Gastrocnemius medialis (tissue), 4 donors: ENCODE measurements at regions not wholly inside any gene's neighbourhood (a gene's known extent, or its start where the extent isn't known, plus 50 kb on each side); places are given as distances from the start of the nearest gene placed in this dataset.

ENCODE experiments used
- ATAC-seq, 2 donors: fragments of 150-250 bp; one replicate each; pipeline ENCODE4 v1.9.1; 2016
- DNase-seq, 2 donors: peaks; one replicate each; pipeline ENCODE4 v3.0.0-alpha.2; 2019
- H3K27ac ChIP-seq, 4 donors: fragments of 200-600 bp; sonication (generic); 1 replicate in 1 of 4; 2 replicates in 3 of 4; pipeline ENCODE4 v1.5.1; 2016 to 2018; ENCODE audit warnings: mild to moderate bottlenecking in 2 of 4, moderate library complexity in 1 of 4
- H3K27me3 ChIP-seq, 3 donors: fragments of 200-600 bp; sonication (generic) in 2 of 3; 1 replicate in 1 of 3; 2 replicates in 2 of 3; pipeline versions ENCODE4 v1.5.1 to v1.6.0; 2016 to 2019; ENCODE audit warnings: mild to moderate bottlenecking in 1 of 3, moderate library complexity in 1 of 3
- H3K36me3 ChIP-seq, 2 donors: fragments of 200-600 bp; sonication (generic) in 1 of 2; one replicate each; pipeline ENCODE4 v1.5.1; 2017 to 2018
- H3K4me1 ChIP-seq, 2 donors: fragments of 200-600 bp; sonication (generic) in 1 of 2; one replicate each; pipeline ENCODE4 v1.5.1; 2016 to 2017; ENCODE audit warnings: mild to moderate bottlenecking in 2 of 2
- H3K4me3 ChIP-seq, 4 donors: fragments of 200-600 bp; sonication (generic) in 3 of 4; 1 replicate in 1 of 4; 2 replicates in 3 of 4; pipeline ENCODE4 v1.5.1; 2016 to 2019; ENCODE audit warnings: mild to moderate bottlenecking in 2 of 4
- H3K9me3 ChIP-seq, 3 donors: fragments of 200-600 bp; sonication (generic) in 2 of 3; 1 replicate in 1 of 3; 2 replicates in 2 of 3; pipeline ENCODE4 v1.5.1; 2016 to 2019
- CTCF ChIP-seq, 5 experiments: fragments of 450-650 bp in 3 of 5; fragments of 200-600 bp in 2 of 5; sonication (generic) in 2 of 5; IDR thresholded peaks in 4 of 5; conservative IDR thresholded peaks in 1 of 5; 1 replicate in 4 of 5; 2 replicates in 1 of 5; pipeline ENCODE4 v1.5.1; 2016 to 2019; ENCODE audit warnings: antibody characterized with exemption in 5 of 5, mild to moderate bottlenecking in 3 of 5, moderate library complexity in 3 of 5
- POLR2A ChIP-seq, 2 donors: fragments of 450-650 bp; IDR thresholded peaks; one replicate each; pipeline ENCODE4 v1.6.1; 2017; ENCODE audit warnings: antibody characterized with exemption in 2 of 2, mild to moderate bottlenecking in 2 of 2, moderate library complexity in 2 of 2
- in situ Hi-C, 4 donors: fragments of 200-750 bp; cut with MboI; loops; one replicate each; pipeline versions ENCODE4 v1.15.0 to v1.8.0; 2017; ENCODE audit warnings: low sequenced_read_pairs in 4 of 4
- intact Hi-C: fragments of 100-400 bp; cut with DNase I; formaldehyde crosslinking; loops from one replicate; pipeline ENCODE4 v1.15.1; 2023; ENCODE audit warnings: low total_unique reads

- no peak overlapping the region for H3K27ac ChIP-seq
- H3K4me3 ChIP-seq = no peak overlapping the region
- H3K9me3 ChIP-seq = no peaks in the 10 kb centered on the region
- intact Hi-C loops = no loop called here
- H3K36me3 ChIP-seq = no peaks in the 10 kb centered on the region
- DNase-seq = no peak
- ATAC-seq = no peak
- no peaks in the 10 kb centered on the region for H3K4me1 ChIP-seq
- no peaks in the 10 kb centered on the region for H3K27me3 ChIP-seq
- TF ChIP-seq POLR2A (IDR thresholded peaks at IDR 0.05) (no peak), CTCF (IDR thresholded peaks at IDR 0.05 in 4 of 5, conservative IDR thresholded peaks at IDR 0.05 in 1 of 5) (no peak)
- in situ Hi-C loops = no loop called here
These were observed 73.4 kb upstream of the CLEC14A start for GRCh38 chr14:38329246-38329645.

- no peaks in the 10 kb centered on the region for H3K36me3 ChIP-seq
- in situ Hi-C loops = no loop called here
- H3K27me3 ChIP-seq = no peaks in the 10 kb centered on the region
- ATAC-seq (no peak), DNase-seq (no peak)
- H3K4me1 ChIP-seq = no peaks in the 10 kb centered on the region
- H3K27ac ChIP-seq = no peak overlapping the region
- H3K4me3 ChIP-seq = no peak overlapping the region
- no peak for TF ChIP-seq POLR2A (IDR thresholded peaks at IDR 0.05)
- TF ChIP-seq CTCF (IDR thresholded peaks at IDR 0.05 in 4 of 5, conservative IDR thresholded peaks at IDR 0.05 in 1 of 5) = no peak
- intact Hi-C loops = no loop called here
- no peaks in the 10 kb centered on the region for H3K9me3 ChIP-seq
These were observed 61.0 kb upstream of the CLEC14A start for GRCh38 chr14:38316922-38317321.

GRCh38 chr14:38311655-38312054, 55.8 kb upstream of the CLEC14A start:
- H3K4me1 ChIP-seq = no peaks in the 10 kb centered on the region
- no peaks in the 10 kb centered on the region for H3K9me3 ChIP-seq
- peak overlapping the region; percentile 1 to 65 (median 38) for H3K27ac ChIP-seq
- ATAC-seq = no peak
- in situ Hi-C loops (no loop called here), intact Hi-C loops (no loop called here)
- H3K4me3 ChIP-seq = no peak overlapping the region
- TF ChIP-seq CTCF (IDR thresholded peaks at IDR 0.05 in 4 of 5, conservative IDR thresholded peaks at IDR 0.05 in 1 of 5) = no peak
- no peak for TF ChIP-seq POLR2A (IDR thresholded peaks at IDR 0.05)
- no peaks in the 10 kb centered on the region for H3K36me3 ChIP-seq
- H3K27me3 ChIP-seq = no peaks in the 10 kb centered on the region
- no peak for DNase-seq

GRCh38 chr14:38310420-38310995, 54.6 kb upstream of the CLEC14A start:
- DNase-seq = no peak
- Histone ChIP-seq H3K27me3 (no peaks in the 10 kb centered on the region), H3K36me3 (no peaks in the 10 kb centered on the region), H3K9me3 (no peaks in the 10 kb centered on the region), H3K4me3 (no peak overlapping the region), H3K4me1 (no peaks in the 10 kb centered on the region), H3K27ac (peak overlapping the region; percentile 21 to 65 (median 46))
- TF ChIP-seq POLR2A (IDR thresholded peaks at IDR 0.05) (no peak), CTCF (IDR thresholded peaks at IDR 0.05 in 4 of 5, conservative IDR thresholded peaks at IDR 0.05 in 1 of 5) (no peak)
- ATAC-seq = no peak
- in situ Hi-C loops (no loop called here), intact Hi-C loops (no loop called here)
